ENCODE measurements at regions not wholly inside any gene's neighbourhood (a gene's known extent, or its start where the extent isn't known, plus 50 kb on each side); places are given as distances from the start of the nearest gene placed in this dataset.

GRCh38 chr16:55242667-55243066 lies 81.3 kb upstream of the IRX6 start:
- DNase-seq = no peak

- no peak for DNase-seq
Observed at GRCh38 chr16:55248058-55248457, 75.9 kb upstream of the IRX6 start.

- no peak for DNase-seq
Observed at GRCh38 chr16:55248494-55248893, 75.5 kb upstream of the IRX6 start.

GRCh38 chr16:55249361-55249760 lies 74.6 kb upstream of the IRX6 start:
- DNase-seq = no peak

GRCh38 chr16:55249936-55250335 lies 74.1 kb upstream of the IRX6 start:
- DNase-seq = no peak

- DNase-seq = no peak
Observed at GRCh38 chr16:55250701-55251100, 73.3 kb upstream of the IRX6 start.

GRCh38 chr16:55251151-55251550 lies 72.9 kb upstream of the IRX6 start:
- no peak for DNase-seq

- no peak for DNase-seq
Observed at GRCh38 chr16:55252577-55252976, 71.4 kb upstream of the IRX6 start.

- DNase-seq = no peak
Observed at GRCh38 chr16:55253987-55254386, 70.0 kb upstream of the IRX6 start.

- no peak for DNase-seq
Observed at GRCh38 chr16:55255733-55256282, 68.2 kb upstream of the IRX6 start.

- no peak for DNase-seq
Observed at GRCh38 chr16:55256412-55257016, 67.5 kb upstream of the IRX6 start.

- peak; percentile 79 for DNase-seq
Observed at GRCh38 chr16:55257966-55258613, 65.9 kb upstream of the IRX6 start.

- no peak for DNase-seq
Observed at GRCh38 chr16:55261301-55261700, 62.7 kb upstream of the IRX6 start.

- no peak for DNase-seq
Observed at GRCh38 chr16:55263271-55264250, 60.4 kb upstream of the IRX6 start.

- DNase-seq = no peak
Observed at GRCh38 chr16:55264949-55265348, 59.1 kb upstream of the IRX6 start.

GRCh38 chr16:55265926-55266325 lies 58.1 kb upstream of the IRX6 start:
- no peak for DNase-seq

- no peak for DNase-seq
Observed at GRCh38 chr16:55271945-55272513, 52.0 kb upstream of the IRX6 start.

- no peak for DNase-seq
Observed at GRCh38 chr16:55272744-55273143, 51.3 kb upstream of the IRX6 start.

- DNase-seq = no peak
Observed at GRCh38 chr16:55273356-55273755, 50.6 kb upstream of the IRX6 start.

GRCh38 chr16:55273959-55274358 lies 50.0 kb upstream of the IRX6 start:
- DNase-seq = no peak
